Breast epithelium (tissue), 3 donors: ENCODE measurements at regions not wholly inside any gene's neighbourhood (a gene's known extent, or its start where the extent isn't known, plus 50 kb on each side); places are given as distances from the start of the nearest gene placed in this dataset.

Experiments
- CTCF ChIP-seq, 3 donors: fragments of 450-650 bp; IDR thresholded peaks; one replicate each; pipeline ENCODE4 v1.5.1; 2016 to 2017; ENCODE audit warnings: antibody characterized with exemption in 3 of 3, mild to moderate bottlenecking in 3 of 3, moderate library complexity in 3 of 3
- POLR2A ChIP-seq: fragments of 450-650 bp; IDR thresholded peaks from one replicate; pipeline ENCODE4 v1.6.1; 2016; ENCODE audit warnings: antibody characterized with exemption, mild to moderate bottlenecking, moderate library complexity
- POLR2AphosphoS5 ChIP-seq, 3 donors: sonication (generic); formaldehyde crosslinking; IDR thresholded peaks; one replicate each; pipeline ENCODE4 v1.6.1; 2017; ENCODE audit warnings: antibody characterized with exemption in 3 of 3

- TF ChIP-seq CTCF (IDR thresholded peaks at IDR 0.05), result no peak
- TF ChIP-seq POLR2AphosphoS5 (IDR thresholded peaks at IDR 0.05), result no peak
- TF ChIP-seq POLR2A, result no peak
These were observed 301.4 kb upstream of the IRX3 start for GRCh38 chr16:54588026-54588425.
